ENCODE measurements at regions not wholly inside any gene's neighbourhood (a gene's known extent, or its start where the extent isn't known, plus 50 kb on each side); places are given as distances from the start of the nearest gene placed in this dataset.

GRCh38 chr20:3323398-3323797 lies 84.1 kb downstream of the DNAAF9 start:
- no peak for DNase-seq (ENCODE audit: low spot score)

DNA sequence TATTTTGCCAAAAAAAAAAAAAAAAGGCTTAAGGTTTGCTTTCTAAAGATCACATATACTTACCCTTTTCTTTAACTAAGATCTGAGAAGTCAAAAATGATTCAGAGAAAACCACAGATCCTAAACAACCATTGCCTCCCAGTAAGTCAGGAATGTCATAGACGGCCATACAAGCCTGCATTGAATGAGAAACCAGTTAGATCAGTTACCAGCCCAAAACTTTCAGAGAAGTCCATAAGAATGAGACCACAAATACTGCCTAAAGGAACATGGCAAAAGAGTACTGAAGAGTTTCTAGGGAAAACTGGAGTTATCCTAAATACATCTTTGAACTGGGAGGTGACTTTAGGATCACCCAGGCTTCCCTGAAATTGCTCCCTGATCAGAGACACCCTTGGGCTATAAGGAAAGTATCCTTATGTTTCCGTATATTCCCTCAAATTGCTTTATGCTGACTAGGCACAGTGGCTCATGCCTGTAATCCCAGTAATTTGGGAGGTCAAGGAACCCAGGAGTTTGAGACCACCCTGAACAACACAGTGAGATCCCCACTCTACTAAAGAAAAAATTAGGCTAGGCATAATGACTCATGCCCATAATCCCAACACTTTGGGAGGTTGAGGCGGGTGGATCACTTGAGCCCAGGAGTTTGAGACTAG lies 79.4 kb upstream of the SLC4A11 start:
- no peaks in the 10 kb centered on the region for H3K36me3 ChIP-seq (replicated peaks; ENCODE audit: insufficient read depth, low read depth)
- no peak overlapping the region for H3K4me2 ChIP-seq
- WGBS (ENCODE audit: low lambda C conversion rate, missing lambda C conversion rate), result 78% methylated on average over 3 of the region's 3 CpGs

More at GRCh38 chr20:3323398-3323797, 84.1 kb downstream of the DNAAF9 start:
- Histone ChIP-seq H3K4me2 (no peak overlapping the region), H3K36me3 (replicated peaks; ENCODE audit: insufficient read depth, low read depth) (no peaks in the 10 kb centered on the region), H3K9me2 (replicated peaks; ENCODE audit: insufficient read depth) (no peaks in the 10 kb centered on the region), H4K20me1 (ENCODE audit: insufficient read depth, poor library complexity, severe bottlenecking) (no peaks in the 10 kb centered on the region), H3K9me3 (ENCODE audit: low read depth) (no peaks in the 10 kb centered on the region), H2AFZ (no peak overlapping the region), H3K79me2 (no peaks in the 10 kb centered on the region), H3K4me1 (ENCODE audit: insufficient read depth) (no peaks in the 10 kb centered on the region), H3K27ac (no peak overlapping the region), H3K4me3 (no peak overlapping the region), H3K27me3 (no peaks in the 10 kb centered on the region)
- WGBS (ENCODE audit: low lambda C conversion rate, missing lambda C conversion rate), result 93% methylated on average over 5 of the region's 5 CpGs
- TF ChIP-seq, protein P1, sequence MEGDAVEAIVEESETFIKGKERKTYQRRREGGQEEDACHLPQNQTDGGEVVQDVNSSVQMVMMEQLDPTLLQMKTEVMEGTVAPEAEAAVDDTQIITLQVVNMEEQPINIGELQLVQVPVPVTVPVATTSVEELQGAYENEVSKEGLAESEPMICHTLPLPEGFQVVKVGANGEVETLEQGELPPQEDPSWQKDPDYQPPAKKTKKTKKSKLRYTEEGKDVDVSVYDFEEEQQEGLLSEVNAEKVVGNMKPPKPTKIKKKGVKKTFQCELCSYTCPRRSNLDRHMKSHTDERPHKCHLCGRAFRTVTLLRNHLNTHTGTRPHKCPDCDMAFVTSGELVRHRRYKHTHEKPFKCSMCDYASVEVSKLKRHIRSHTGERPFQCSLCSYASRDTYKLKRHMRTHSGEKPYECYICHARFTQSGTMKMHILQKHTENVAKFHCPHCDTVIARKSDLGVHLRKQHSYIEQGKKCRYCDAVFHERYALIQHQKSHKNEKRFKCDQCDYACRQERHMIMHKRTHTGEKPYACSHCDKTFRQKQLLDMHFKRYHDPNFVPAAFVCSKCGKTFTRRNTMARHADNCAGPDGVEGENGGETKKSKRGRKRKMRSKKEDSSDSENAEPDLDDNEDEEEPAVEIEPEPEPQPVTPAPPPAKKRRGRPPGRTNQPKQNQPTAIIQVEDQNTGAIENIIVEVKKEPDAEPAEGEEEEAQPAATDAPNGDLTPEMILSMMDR (IDR thresholded peaks at IDR 0.05; ENCODE audit: poor library complexity), result no peak
- TF ChIP-seq EZH2phosphoT487 (IDR thresholded peaks at IDR 0.05; ENCODE audit: low read depth, severe bottlenecking, unreplicated experiment), result no peak
- no peak for TF ChIP-seq EZH2 (IDR thresholded peaks at IDR 0.05; ENCODE audit: borderline replicate concordance)

DNA sequence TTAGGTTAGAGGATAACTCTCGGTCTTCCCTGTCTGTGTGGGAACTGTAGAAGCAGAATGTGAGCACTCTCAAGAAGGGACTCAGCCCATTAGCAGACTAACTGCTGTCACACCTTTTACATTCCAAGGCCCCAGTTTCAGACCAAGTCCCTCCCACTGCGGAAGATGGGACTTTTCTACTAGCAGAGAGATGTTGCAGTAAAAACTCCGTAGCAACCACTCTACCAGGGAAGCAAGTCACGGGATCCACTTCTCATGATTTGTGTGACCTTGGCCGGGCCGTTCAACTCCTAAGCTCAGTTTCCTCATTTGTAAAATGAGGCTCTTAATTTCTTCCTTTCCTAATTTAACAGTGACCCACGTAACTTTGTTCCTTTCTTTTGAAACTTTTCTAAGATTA lies 77.1 kb upstream of the SLC4A11 start:
- Histone ChIP-seq H3K27ac (no peak overlapping the region), H3K27me3 (no peaks in the 10 kb centered on the region), H3K4me2 (no peak overlapping the region), H3K9me2 (replicated peaks; ENCODE audit: insufficient read depth) (no peaks in the 10 kb centered on the region), H4K20me1 (ENCODE audit: insufficient read depth, poor library complexity, severe bottlenecking) (no peaks in the 10 kb centered on the region), H3K79me2 (no peaks in the 10 kb centered on the region), H2AFZ (no peak overlapping the region), H3K9me3 (ENCODE audit: low read depth) (no peaks in the 10 kb centered on the region), H3K36me3 (replicated peaks; ENCODE audit: insufficient read depth, low read depth) (no peaks in the 10 kb centered on the region), H3K4me1 (ENCODE audit: insufficient read depth) (no peaks in the 10 kb centered on the region), H3K4me3 (no peak overlapping the region)
- TF ChIP-seq, protein P1 (IDR thresholded peaks at IDR 0.05; ENCODE audit: poor library complexity), result no peak
- TF ChIP-seq EZH2phosphoT487 (IDR thresholded peaks at IDR 0.05; ENCODE audit: low read depth, severe bottlenecking, unreplicated experiment) (no peak), EZH2 (IDR thresholded peaks at IDR 0.05; ENCODE audit: borderline replicate concordance) (no peak)
- DNase-seq (ENCODE audit: low spot score), result no peak
- 83% methylated on average over 7 of the region's 7 CpGs for whole genome bisulfite sequencing (ENCODE audit: low lambda C conversion rate, missing lambda C conversion rate)

More for the DNA sequence above, 79.4 kb upstream of the SLC4A11 start:
- Histone ChIP-seq H3K4me3 (no peak overlapping the region), H3K9me3 (ENCODE audit: low read depth) (no peaks in the 10 kb centered on the region), H3K79me2 (no peaks in the 10 kb centered on the region), H3K27ac (no peak overlapping the region), H3K9me2 (replicated peaks; ENCODE audit: insufficient read depth) (no peaks in the 10 kb centered on the region), H2AFZ (no peak overlapping the region), H3K4me1 (ENCODE audit: insufficient read depth) (no peaks in the 10 kb centered on the region), H4K20me1 (ENCODE audit: insufficient read depth, poor library complexity, severe bottlenecking) (no peaks in the 10 kb centered on the region), H3K27me3 (no peaks in the 10 kb centered on the region)
- TF ChIP-seq EZH2 (IDR thresholded peaks at IDR 0.05; ENCODE audit: borderline replicate concordance) (no peak), EZH2phosphoT487 (IDR thresholded peaks at IDR 0.05; ENCODE audit: low read depth, severe bottlenecking, unreplicated experiment) (no peak)
- no peak for DNase-seq (ENCODE audit: low spot score)

DNA sequence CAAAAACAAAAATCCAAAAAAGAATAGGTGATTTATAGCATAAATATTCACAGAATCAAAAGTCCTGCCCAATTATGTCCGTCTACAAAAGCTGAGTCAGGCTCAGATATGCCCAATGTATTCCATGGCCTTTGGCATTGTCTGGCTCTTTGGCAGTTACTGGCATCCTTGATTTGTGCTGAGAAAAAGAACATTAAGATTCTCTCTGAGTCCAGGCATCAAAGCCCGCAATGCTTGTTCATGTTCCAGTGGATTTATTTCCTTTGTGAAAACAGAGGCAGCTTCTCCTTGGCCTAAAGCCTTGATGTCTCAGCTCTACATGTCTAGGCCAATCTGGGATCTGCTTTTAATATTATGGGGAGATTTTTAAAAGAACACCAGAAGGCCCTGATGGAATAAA lies 76.1 kb upstream of the SLC4A11 start:
- Histone ChIP-seq H3K36me3 (replicated peaks; ENCODE audit: insufficient read depth, low read depth) (no peaks in the 10 kb centered on the region), H3K4me1 (ENCODE audit: insufficient read depth) (no peaks in the 10 kb centered on the region), H3K4me2 (no peak overlapping the region), H3K27ac (no peak overlapping the region), H3K79me2 (no peaks in the 10 kb centered on the region), H4K20me1 (ENCODE audit: insufficient read depth, poor library complexity, severe bottlenecking) (no peaks in the 10 kb centered on the region), H2AFZ (no peak overlapping the region), H3K9me2 (replicated peaks; ENCODE audit: insufficient read depth) (no peaks in the 10 kb centered on the region), H3K27me3 (no peaks in the 10 kb centered on the region), H3K4me3 (no peak overlapping the region), H3K9me3 (ENCODE audit: low read depth) (no peaks in the 10 kb centered on the region)
- 66% methylated on average over 2 of the region's 2 CpGs for WGBS (ENCODE audit: low lambda C conversion rate, missing lambda C conversion rate)
- TF ChIP-seq, protein P1 (IDR thresholded peaks at IDR 0.05; ENCODE audit: poor library complexity), result no peak
- no peak for TF ChIP-seq EZH2 (IDR thresholded peaks at IDR 0.05; ENCODE audit: borderline replicate concordance)
- no peak for DNase-seq (ENCODE audit: low spot score)
